AG09309 (cell line): ENCODE measurements at regions not wholly inside any gene's neighbourhood (a gene's known extent, or its start where the extent isn't known, plus 50 kb on each side); places are given as distances from the start of the nearest gene placed in this dataset.
A peak's percentile ranks its signal among the peaks of the same experiment; 100 is the strongest.

Experiments used
- DNase-seq: peaks from one replicate; pipeline ENCODE4 v3.0.0-alpha.2; 2010; ENCODE audit warnings: low read depth
- H3K4me3 ChIP-seq: 2 replicates; pipeline ENCODE4 v1.5.1; 2011; ENCODE audit warnings: mild to moderate bottlenecking, low read depth, low read length, moderate library complexity; ENCODE audit not compliant: control insufficient read depth
- CTCF ChIP-seq: IDR thresholded peaks from 2 replicates; pipeline ENCODE4 v1.5.1; 2011; ENCODE audit warnings: mild to moderate bottlenecking, low read depth, low read length, inconsistent platforms; ENCODE audit not compliant: insufficient read depth, control insufficient read depth; ENCODE audit errors: missing control alignments

- H3K4me3 ChIP-seq: no peak overlapping the region
- TF ChIP-seq CTCF: no peak
- DNase-seq: no peak
Observed at GRCh38 chr5:98301547-98301946, 471.9 kb upstream of the RGMB start.

DNA sequence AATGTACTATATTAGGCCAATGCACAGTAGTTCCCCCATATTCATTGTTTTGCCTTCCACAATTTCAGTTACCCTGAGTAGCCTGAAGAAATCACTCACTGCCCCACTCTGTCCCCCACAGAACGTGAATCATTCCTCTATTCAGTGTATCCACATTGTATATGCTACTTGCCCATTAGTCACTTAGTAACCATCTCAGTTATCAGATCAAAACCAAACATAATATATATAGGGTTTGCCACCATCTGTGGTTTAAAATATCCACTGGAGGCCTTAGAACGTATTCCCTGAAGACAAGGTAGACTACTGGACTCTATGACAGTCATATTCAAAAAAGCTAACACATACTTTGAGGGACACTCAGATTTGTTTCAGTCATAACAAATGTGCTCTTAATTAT lies 465.7 kb upstream of the RGMB start:
- TF ChIP-seq CTCF: no peak
- no peak for DNase-seq

DNA sequence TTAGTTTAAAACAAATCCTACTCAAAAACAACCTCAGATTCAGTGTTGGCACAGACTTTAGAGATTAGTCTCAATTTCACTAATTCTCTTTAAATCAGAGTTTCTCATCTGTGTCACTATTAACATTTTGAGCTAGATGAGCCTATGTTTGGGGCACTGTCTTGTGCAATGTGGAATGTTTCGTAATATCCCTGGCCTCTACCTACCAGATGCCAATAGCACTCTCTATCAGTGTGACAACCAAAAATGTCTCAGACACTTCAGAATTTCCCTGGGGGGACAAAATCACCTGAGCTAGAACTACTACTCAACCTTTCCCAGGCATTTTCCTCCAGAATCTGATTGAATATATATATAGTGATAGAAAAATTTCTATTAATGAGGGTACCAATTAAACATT lies 465.2 kb upstream of the RGMB start:
- TF ChIP-seq CTCF: no peak
- DNase-seq: no peak
- H3K4me3 ChIP-seq: no peak overlapping the region

More for the DNA sequence above, 465.7 kb upstream of the RGMB start:
- no peak overlapping the region for H3K4me3 ChIP-seq

- TF ChIP-seq CTCF: no peak
- DNase-seq: no peak
- H3K4me3 ChIP-seq: no peak overlapping the region
Observed at GRCh38 chr5:98308960-98309359, 464.5 kb upstream of the RGMB start.

GRCh38 chr5:98309785-98310598 lies 463.5 kb upstream of the RGMB start:
- peak; percentile 91 for DNase-seq
- TF ChIP-seq CTCF: no peak
- peak overlapping the region; percentile 18 for H3K4me3 ChIP-seq

- no peak overlapping the region for H3K4me3 ChIP-seq
- peak; percentile 67 for DNase-seq
- no peak for TF ChIP-seq CTCF
Observed at GRCh38 chr5:98314292-98314691, 459.2 kb upstream of the RGMB start.
